Neural cell (in vitro differentiated cells): ENCODE measurements at regions not wholly inside any gene's neighbourhood (a gene's known extent, or its start where the extent isn't known, plus 50 kb on each side); places are given as distances from the start of the nearest gene placed in this dataset.

Experiments used
- CTCF ChIP-seq: fragments of 450-650 bp; IDR thresholded peaks from 2 replicates; pipeline ENCODE4 v1.5.1; 2014; ENCODE audit warnings: antibody characterized with exemption, mild to moderate bottlenecking, moderate library complexity; ENCODE audit not compliant: poor library complexity, severe bottlenecking
- EP300 ChIP-seq: fragments of 450-650 bp; conservative IDR thresholded peaks from 2 replicates; pipeline ENCODE4 v1.6.1; 2014; ENCODE audit warnings: antibody characterized with exemption, mild to moderate bottlenecking, moderate library complexity; ENCODE audit not compliant: poor library complexity, severe bottlenecking
- EZH2 ChIP-seq: fragments of 200-600, 300-800 bp; shearing (Covaris generic), sonication (generic); IDR thresholded peaks from 2 replicates; pipeline ENCODE4 v1.6.1; 2014; ENCODE audit warnings: antibody characterized with exemption, low read length, borderline replicate concordance, mild to moderate bottlenecking; ENCODE audit not compliant: insufficient read depth, poor library complexity, severe bottlenecking
- RAD21 ChIP-seq: fragments of 450-650 bp; conservative IDR thresholded peaks from 2 replicates; pipeline ENCODE4 v1.6.1; 2014; ENCODE audit warnings: antibody characterized with exemption, mild to moderate bottlenecking, moderate library complexity
- SMC3 ChIP-seq: fragments of 450-650 bp; conservative IDR thresholded peaks from 2 replicates; pipeline ENCODE4 v1.6.1; 2014; ENCODE audit warnings: antibody characterized with exemption, mild to moderate bottlenecking, moderate library complexity; ENCODE audit not compliant: poor library complexity
- TAF1 ChIP-seq: IDR thresholded peaks from 2 replicates; pipeline ENCODE4 v1.6.1; 2012; ENCODE audit warnings: low read depth

- no peak for TF ChIP-seq CTCF
- TF ChIP-seq EZH2 = no peak
- TF ChIP-seq RAD21 = no peak
- no peak for TF ChIP-seq EP300
- no peak for TF ChIP-seq TAF1
- no peak for TF ChIP-seq SMC3
These were observed 131.0 kb upstream of the HMCN1 start for GRCh38 chr1:185603158-185603557.
